HG02840 (cell line): ENCODE measurements at regions not wholly inside any gene's neighbourhood (a gene's known extent, or its start where the extent isn't known, plus 50 kb on each side); places are given as distances from the start of the nearest gene placed in this dataset.
"Not testable (repeated sequence)": the region's sequence is repeated elsewhere in the genome, so short reads cannot be mapped to it uniquely, and the experiment has no call there.

Source experiments
- ATAC-seq: cut with Tn5 transposase; IDR thresholded peaks from one replicate; pipeline ENCODE4 v1.9.1; 2021; ENCODE audit warnings: mild to moderate bottlenecking, moderate library complexity, moderate number of reproducible peaks; ENCODE audit not compliant: unreplicated experiment, low FRiP score

- no peak for ATAC-seq
Observed at GRCh38 chr4:188783606-188784160, 644.4 kb downstream of the TRIML1 start.

- ATAC-seq, result not testable (repeated sequence)
Observed at GRCh38 chr4:188796600-188796999, 657.4 kb downstream of the TRIML1 start.

- not testable (repeated sequence) for ATAC-seq
Observed at GRCh38 chr4:188797011-188797410, 657.8 kb downstream of the TRIML1 start.

- ATAC-seq, result no peak
Observed at GRCh38 chr4:188804861-188805260, 665.6 kb downstream of the TRIML1 start.

GRCh38 chr4:188811121-188811520 is 671.9 kb downstream of the TRIML1 start:
- ATAC-seq, result no peak

GRCh38 chr4:188812644-188813043 is 673.4 kb downstream of the TRIML1 start:
- ATAC-seq, result no peak

GRCh38 chr4:188818300-188818699 is 679.1 kb downstream of the TRIML1 start:
- no peak for ATAC-seq

- ATAC-seq, result no peak
Observed at GRCh38 chr4:188819233-188819632, 680.0 kb downstream of the TRIML1 start.

GRCh38 chr4:188821500-188821899 is 682.3 kb downstream of the TRIML1 start:
- ATAC-seq, result no peak

- ATAC-seq, result no peak
Observed at GRCh38 chr4:188822698-188823097, 683.5 kb downstream of the TRIML1 start.

- ATAC-seq, result no peak
Observed at GRCh38 chr4:188824553-188824952, 685.3 kb downstream of the TRIML1 start.

- ATAC-seq, result no peak
Observed at GRCh38 chr4:188826393-188826792, 687.2 kb downstream of the TRIML1 start.

GRCh38 chr4:188839704-188840103 is 700.5 kb downstream of the TRIML1 start:
- no peak for ATAC-seq

GRCh38 chr4:188841523-188841922 is 702.3 kb downstream of the TRIML1 start:
- ATAC-seq, result no peak

GRCh38 chr4:188854436-188854835 is 715.2 kb downstream of the TRIML1 start:
- no peak for ATAC-seq

- ATAC-seq, result no peak
Observed at GRCh38 chr4:188858696-188859095, 719.5 kb downstream of the TRIML1 start.

GRCh38 chr4:188864741-188865140 is 725.5 kb downstream of the TRIML1 start:
- ATAC-seq, result no peak

GRCh38 chr4:188867796-188868195 is 728.6 kb downstream of the TRIML1 start:
- ATAC-seq, result no peak

- ATAC-seq, result no peak
Observed at GRCh38 chr4:188869581-188869980, 730.3 kb downstream of the TRIML1 start.

GRCh38 chr4:188872809-188873208 is 733.6 kb downstream of the TRIML1 start:
- no peak for ATAC-seq

GRCh38 chr4:188876881-188877280 is 737.6 kb downstream of the TRIML1 start:
- ATAC-seq, result no peak

- no peak for ATAC-seq
Observed at GRCh38 chr4:188879598-188879997, 740.4 kb downstream of the TRIML1 start.

- ATAC-seq, result no peak
Observed at GRCh38 chr4:188887905-188888304, 748.7 kb downstream of the TRIML1 start.
